CD4-positive, CD25-positive, alpha-beta regulatory T cell (primary cell): ENCODE measurements at regions not wholly inside any gene's neighbourhood (a gene's known extent, or its start where the extent isn't known, plus 50 kb on each side); places are given as distances from the start of the nearest gene placed in this dataset.
"Not testable (repeated sequence)": the region's sequence is repeated elsewhere in the genome, so short reads cannot be mapped to it uniquely, and the experiment has no call there.

Experiments used
- ATAC-seq, 2 donors: fragments of 150-1000 bp; cut with Tn5 transposase; one replicate each; pipeline ENCODE4 v1.10.0; 2021; ENCODE audit warnings: low read depth in 2 of 2, moderate number of reproducible peaks in 2 of 2, moderate library complexity in 1 of 2
- DNase-seq, 3 donors: peaks; one replicate each; pipeline versions ENCODE4 v3.0.0 to v3.0.0-alpha.2; 2012 to 2022; ENCODE audit warnings: mixed read lengths in 1 of 3
- H3K27ac ChIP-seq: one replicate; pipeline ENCODE4 v1.7.0; 2013; ENCODE audit warnings: mild to moderate bottlenecking, low read length; ENCODE audit not compliant: insufficient read depth, poor library complexity, severe bottlenecking
- H3K27me3 ChIP-seq: one replicate; pipeline ENCODE4 v1.7.0; 2013; ENCODE audit warnings: low read length; ENCODE audit not compliant: control insufficient read depth, insufficient read depth
- H3K36me3 ChIP-seq: one replicate; pipeline ENCODE4 v1.7.0; 2013; ENCODE audit warnings: mild to moderate bottlenecking, low read length, moderate library complexity; ENCODE audit not compliant: control insufficient read depth, insufficient read depth
- H3K4me1 ChIP-seq: 2 replicates; pipeline ENCODE4 v1.7.0; 2013; ENCODE audit warnings: mild to moderate bottlenecking, low read length; ENCODE audit not compliant: insufficient read depth, control insufficient read depth, poor library complexity, severe bottlenecking
- H3K4me3 ChIP-seq: one replicate; pipeline ENCODE4 v1.7.0; 2013; ENCODE audit warnings: low read depth, mild to moderate bottlenecking, low read length, moderate library complexity
- H3K9me3 ChIP-seq, 2 experiments: 1 replicate in 1 of 2; 2 replicates in 1 of 2; pipeline ENCODE4 v1.7.0; 2013; ENCODE audit warnings: low read length in 2 of 2, mild to moderate bottlenecking in 1 of 2, moderate library complexity in 1 of 2; ENCODE audit not compliant: control insufficient read depth in 2 of 2
- H3K27ac Mint-ChIP-seq, 3 donors: one replicate each; pipeline ENCODE4 v1.8.0; 2020 to 2022; ENCODE audit warnings: mild to moderate bottlenecking in 3 of 3, mixed read lengths in 3 of 3, moderate library complexity in 2 of 3
- H3K27me3 Mint-ChIP-seq: one replicate; pipeline ENCODE4 v1.8.0; 2022; ENCODE audit warnings: mild to moderate bottlenecking, mixed read lengths
- H3K36me3 Mint-ChIP-seq: one replicate; pipeline ENCODE4 v1.8.0; 2020; ENCODE audit warnings: mixed read lengths
- H3K4me1 Mint-ChIP-seq, 4 donors: one replicate each; pipeline ENCODE4 v1.8.0; 2020 to 2022; ENCODE audit warnings: mixed read lengths in 4 of 4, mild to moderate bottlenecking in 1 of 4
- H3K4me3 Mint-ChIP-seq, 4 donors: one replicate each; pipeline ENCODE4 v1.8.0; 2020 to 2022; ENCODE audit warnings: mild to moderate bottlenecking in 4 of 4, mixed read lengths in 4 of 4, moderate library complexity in 3 of 4
- H3K9me3 Mint-ChIP-seq, 7 donors: one replicate each; pipeline ENCODE4 v1.8.0; 2020 to 2022; ENCODE audit warnings: mixed read lengths in 7 of 7, mild to moderate bottlenecking in 3 of 7, moderate library complexity in 2 of 7

DNA sequence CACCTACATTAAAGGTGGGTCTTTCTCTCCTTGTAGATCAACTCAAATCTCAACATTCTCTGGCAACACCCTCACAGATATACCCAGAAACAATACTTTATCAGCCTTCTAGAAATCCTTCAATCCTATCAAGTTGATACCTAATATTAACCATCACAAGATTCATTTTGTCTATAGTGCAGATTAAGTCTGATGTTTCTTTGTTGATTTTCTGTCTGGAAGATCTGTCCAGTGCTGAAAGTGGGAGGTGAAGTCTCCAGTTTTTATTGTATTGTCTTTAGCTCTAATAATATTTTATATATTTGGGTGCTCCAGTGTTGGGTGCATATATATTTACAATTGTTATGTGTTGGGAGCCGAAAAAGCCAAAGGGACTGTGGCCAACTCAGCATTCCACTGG lies 493.9 kb upstream of the ADGRB3 start:
- H3K27me3 ChIP-seq = no peaks in the 10 kb centered on the region
- H3K27ac ChIP-seq = no peak overlapping the region
- ATAC-seq (no peak), DNase-seq (no peak)
- Mint-ChIP-seq H3K4me3 (no peak overlapping the region), H3K27me3 (no peaks in the 10 kb centered on the region), H3K36me3 (no peaks in the 10 kb centered on the region), H3K9me3 (peaks cover 6 to 24% (median 10%) of the 10 kb centered on the region in 7 donors), H3K27ac (no peak overlapping the region), H3K4me1 (peaks cover 0 to 3% (median 0%) of the 10 kb centered on the region in 4 donors)
- H3K9me3 ChIP-seq = peaks cover 0 to 11% of the 10 kb centered on the region in 2 experiments
- no peak overlapping the region for H3K4me3 ChIP-seq
- no peaks in the 10 kb centered on the region for H3K36me3 ChIP-seq
- no peaks in the 10 kb centered on the region for H3K4me1 ChIP-seq

DNA sequence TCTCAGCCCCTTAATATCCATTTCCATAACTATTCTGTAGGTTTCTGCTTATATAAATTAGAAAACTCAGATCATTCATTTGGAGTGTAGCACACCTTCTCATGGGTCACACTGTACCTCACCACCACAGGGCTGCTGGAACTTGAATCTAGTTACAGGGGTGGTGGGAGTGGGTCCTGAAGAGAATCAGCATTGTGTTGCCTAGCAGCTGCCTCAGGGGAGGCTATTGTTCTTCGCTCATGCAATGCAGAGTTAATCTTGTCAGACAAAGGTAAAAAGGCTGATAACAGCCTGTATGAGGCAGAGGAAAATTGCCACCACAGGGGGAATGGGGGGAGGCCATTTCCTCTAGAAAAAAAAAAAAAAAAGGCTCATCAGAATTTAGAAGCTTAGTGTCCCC lies 496.0 kb upstream of the ADGRB3 start:
- Mint-ChIP-seq H3K27me3 (no peaks in the 10 kb centered on the region), H3K4me1 (peaks cover 0 to 3% (median 0%) of the 10 kb centered on the region in 4 donors), H3K36me3 (no peaks in the 10 kb centered on the region), H3K4me3 (no peak overlapping the region), H3K9me3 (peaks cover 4 to 24% (median 13%) of the 10 kb centered on the region in 7 donors), H3K27ac (no peak overlapping the region)
- H3K4me1 ChIP-seq = no peaks in the 10 kb centered on the region
- no peak overlapping the region for H3K4me3 ChIP-seq
- no peak overlapping the region for H3K27ac ChIP-seq
- peaks cover 0 to 4% of the 10 kb centered on the region in 2 experiments for H3K9me3 ChIP-seq
- H3K36me3 ChIP-seq = no peaks in the 10 kb centered on the region
- DNase-seq = no peak
- no peak for ATAC-seq
- no peaks in the 10 kb centered on the region for H3K27me3 ChIP-seq

DNA sequence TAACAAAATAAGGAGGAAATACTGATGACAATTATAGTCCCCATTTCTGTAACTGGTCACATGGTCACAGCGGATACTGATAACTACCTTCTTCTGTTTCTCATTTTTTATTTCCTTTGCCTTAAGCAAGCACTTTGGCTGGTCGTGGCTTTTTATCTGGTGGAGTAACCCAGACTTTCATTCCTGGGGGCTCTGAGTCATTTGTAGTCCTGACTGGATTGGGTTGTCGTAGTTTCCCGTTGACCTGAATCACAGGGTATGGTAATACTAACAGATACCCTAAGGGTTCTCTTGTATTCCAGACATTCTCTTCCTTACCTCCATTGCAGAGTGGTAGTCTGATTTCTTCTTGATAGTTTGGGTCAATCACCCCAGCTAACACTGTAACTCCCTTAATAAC lies 500.3 kb upstream of the ADGRB3 start:
- ATAC-seq (no peak), DNase-seq (no peak)
- Histone ChIP-seq H3K36me3 (no peaks in the 10 kb centered on the region), H3K9me3 (no peaks in the 10 kb centered on the region), H3K4me3 (no peak overlapping the region), H3K4me1 (no peaks in the 10 kb centered on the region), H3K27ac (no peak overlapping the region), H3K27me3 (no peaks in the 10 kb centered on the region)
- Mint-ChIP-seq H3K9me3 (peaks cover 1 to 24% (median 12%) of the 10 kb centered on the region in 7 donors), H3K27ac (no peak overlapping the region), H3K36me3 (no peaks in the 10 kb centered on the region), H3K27me3 (no peaks in the 10 kb centered on the region), H3K4me3 (no peak overlapping the region), H3K4me1 (no peaks in the 10 kb centered on the region)

DNA sequence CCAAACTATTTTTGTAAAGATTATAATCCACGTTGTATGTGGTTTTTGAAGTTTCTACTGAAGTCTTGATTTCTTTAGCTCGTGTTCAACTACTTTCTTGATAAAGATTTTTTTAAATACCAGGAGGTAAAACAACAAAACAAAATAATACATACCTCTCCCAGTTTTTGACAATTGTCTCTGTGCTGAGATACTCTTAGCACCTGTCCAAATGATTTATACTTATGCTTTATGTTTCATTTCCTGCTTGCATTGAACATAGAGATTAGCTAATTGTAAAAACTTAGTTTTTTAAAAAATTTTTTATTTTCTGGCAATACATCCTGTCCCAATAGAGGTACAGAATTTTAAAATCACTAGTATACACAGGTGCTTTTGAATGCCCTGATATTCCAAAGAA lies 506.9 kb upstream of the ADGRB3 start:
- no peak overlapping the region for H3K27ac ChIP-seq
- Mint-ChIP-seq H3K9me3 (peaks cover 1 to 21% (median 3%) of the 10 kb centered on the region in 7 donors), H3K4me3 (no peak overlapping the region), H3K27me3 (no peaks in the 10 kb centered on the region), H3K36me3 (no peaks in the 10 kb centered on the region), H3K4me1 (no peaks in the 10 kb centered on the region), H3K27ac (no peak overlapping the region)
- no peak overlapping the region for H3K4me3 ChIP-seq
- no peaks in the 10 kb centered on the region for H3K36me3 ChIP-seq
- H3K27me3 ChIP-seq = no peaks in the 10 kb centered on the region
- DNase-seq (no peak), ATAC-seq (no peak)
- no peaks in the 10 kb centered on the region for H3K4me1 ChIP-seq
- no peaks in the 10 kb centered on the region for H3K9me3 ChIP-seq

DNA sequence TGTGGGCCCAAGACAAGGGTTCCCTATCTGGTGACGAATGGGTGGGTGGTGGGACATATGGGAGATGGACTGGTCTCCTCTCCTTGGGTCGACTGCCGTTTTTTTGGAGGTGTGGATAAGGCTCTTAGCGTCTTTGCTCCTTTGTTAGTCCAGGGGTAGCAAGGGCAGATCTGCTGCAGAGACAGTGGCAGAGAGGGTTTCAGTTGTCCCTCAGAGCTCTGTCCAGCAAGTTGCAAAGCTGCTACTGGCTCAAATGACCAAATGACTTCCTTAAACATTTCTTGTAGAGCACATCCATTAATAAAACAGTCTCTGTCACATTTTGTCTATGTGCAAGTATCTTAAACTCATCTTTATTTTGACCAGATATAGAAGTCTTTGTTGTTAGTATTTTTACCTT lies 508.0 kb upstream of the ADGRB3 start:
- no peaks in the 10 kb centered on the region for H3K36me3 ChIP-seq
- DNase-seq = no peak
- H3K4me1 ChIP-seq = no peaks in the 10 kb centered on the region
- peaks cover 1 to 22% (median 3%) of the 10 kb centered on the region in 7 donors for H3K9me3 Mint-ChIP-seq
- no peaks in the 10 kb centered on the region for H3K9me3 ChIP-seq
- no peak for ATAC-seq
- no peaks in the 10 kb centered on the region for H3K27me3 Mint-ChIP-seq
- H3K36me3 Mint-ChIP-seq = no peaks in the 10 kb centered on the region
- no peaks in the 10 kb centered on the region for H3K4me1 Mint-ChIP-seq
- no peak overlapping the region for H3K4me3 ChIP-seq
- no peak overlapping the region for H3K27ac Mint-ChIP-seq
- no peaks in the 10 kb centered on the region for H3K27me3 ChIP-seq
- H3K4me3 Mint-ChIP-seq = no peak overlapping the region
- H3K27ac ChIP-seq = no peak overlapping the region

DNA sequence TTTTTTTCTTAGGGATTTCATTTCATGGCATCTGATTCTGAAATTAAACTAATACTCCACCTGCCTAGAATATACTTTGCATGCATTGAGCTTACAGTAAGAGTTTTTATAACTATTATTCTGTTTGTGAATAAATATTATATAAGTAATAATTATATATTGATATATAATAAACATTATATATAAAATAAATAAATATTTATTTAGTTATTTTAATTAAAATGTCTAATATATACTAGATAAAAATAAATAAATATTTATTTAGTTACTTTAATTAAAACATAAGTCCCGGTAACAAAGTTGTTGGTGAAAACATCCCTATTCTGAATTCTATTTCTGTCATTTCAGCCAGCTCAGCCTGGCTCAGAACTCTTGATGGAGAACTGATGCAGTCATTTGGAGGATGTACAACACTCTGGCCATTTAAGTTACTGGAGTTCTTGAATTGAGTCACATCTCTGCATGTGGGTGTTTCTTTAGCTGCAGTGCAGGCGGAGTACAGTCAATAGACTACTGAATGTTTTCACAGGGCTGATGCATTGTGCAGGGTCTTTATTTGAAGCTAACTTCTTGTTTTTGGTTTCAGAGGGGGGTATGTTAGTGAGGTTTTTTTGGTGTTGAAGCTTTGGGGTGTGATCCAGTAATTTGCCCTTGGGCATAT lies 508.9 kb upstream of the ADGRB3 start:
- H3K27me3 ChIP-seq = no peaks in the 10 kb centered on the region
- no peak overlapping the region for H3K27ac Mint-ChIP-seq
- H3K27me3 Mint-ChIP-seq = no peaks in the 10 kb centered on the region
- DNase-seq = no peak
- no peaks in the 10 kb centered on the region for H3K36me3 Mint-ChIP-seq
- no peaks in the 10 kb centered on the region for H3K4me1 ChIP-seq
- H3K9me3 ChIP-seq = no peaks in the 10 kb centered on the region
- H3K4me3 Mint-ChIP-seq = no peak overlapping the region
- no peak for ATAC-seq
- H3K27ac ChIP-seq = no peak overlapping the region
- no peak overlapping the region for H3K4me3 ChIP-seq
- no peaks in the 10 kb centered on the region for H3K4me1 Mint-ChIP-seq
- peaks cover under 1 to 18% (median 4%) of the 10 kb centered on the region in 7 donors for H3K9me3 Mint-ChIP-seq
- no peaks in the 10 kb centered on the region for H3K36me3 ChIP-seq

DNA sequence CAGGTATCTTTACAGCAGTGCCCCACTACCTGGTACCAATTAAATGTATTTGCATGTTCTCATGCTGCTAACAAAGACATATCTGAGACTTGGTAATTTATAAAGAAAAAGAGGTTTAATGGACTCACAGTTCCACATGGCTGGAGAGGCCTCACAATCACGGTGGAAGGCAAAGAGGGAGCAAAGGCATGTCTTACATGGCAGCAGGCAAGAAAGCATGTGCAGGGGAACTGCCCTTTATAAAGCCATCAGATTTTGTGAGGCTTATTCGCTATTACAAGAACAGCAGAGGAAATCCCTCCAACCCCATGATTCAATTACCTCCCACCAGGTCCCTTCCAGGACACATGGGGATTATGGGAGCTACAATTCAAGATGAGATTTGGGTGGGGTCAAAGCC lies 512.1 kb upstream of the ADGRB3 start:
- not testable (repeated sequence) for H3K4me1 Mint-ChIP-seq, H3K27me3 Mint-ChIP-seq, H3K36me3 ChIP-seq, H3K4me3 Mint-ChIP-seq, DNase-seq, H3K4me3 ChIP-seq, H3K4me1 ChIP-seq, H3K36me3 Mint-ChIP-seq, H3K27me3 ChIP-seq, H3K27ac Mint-ChIP-seq, ATAC-seq, H3K9me3 ChIP-seq, H3K27ac ChIP-seq
- peaks cover 0 to 16% (median 5%) of the 10 kb centered on the region in 7 donors for H3K9me3 Mint-ChIP-seq

DNA sequence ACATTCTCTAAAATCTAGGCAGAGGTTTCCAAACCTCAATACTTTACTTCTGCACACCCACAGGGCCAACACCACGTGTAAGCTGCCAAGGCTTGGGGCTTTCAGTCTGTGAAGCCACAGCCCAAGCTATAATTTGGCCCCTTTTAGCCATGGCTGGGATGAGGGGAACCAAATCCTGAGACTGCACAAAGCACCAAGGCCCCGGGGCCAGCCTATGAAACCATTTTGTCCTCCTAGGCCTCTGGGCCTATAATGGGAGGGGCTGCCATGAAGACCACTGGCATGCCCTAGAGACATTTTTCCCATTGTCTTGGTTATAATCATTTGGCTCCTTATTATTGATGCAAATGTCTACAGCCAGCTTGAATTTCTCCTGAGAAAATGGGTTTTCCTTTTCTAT lies 513.0 kb upstream of the ADGRB3 start:
- H3K4me3 ChIP-seq = no peak overlapping the region
- Mint-ChIP-seq H3K4me3 (no peak overlapping the region), H3K27me3 (no peaks in the 10 kb centered on the region), H3K4me1 (no peaks in the 10 kb centered on the region), H3K36me3 (no peaks in the 10 kb centered on the region), H3K9me3 (peaks cover 0 to 10% (median 2%) of the 10 kb centered on the region in 7 donors), H3K27ac (no peak overlapping the region)
- DNase-seq (no peak), ATAC-seq (no peak)
- H3K4me1 ChIP-seq = no peaks in the 10 kb centered on the region
- H3K27ac ChIP-seq = no peak overlapping the region
- no peaks in the 10 kb centered on the region for H3K9me3 ChIP-seq
- H3K27me3 ChIP-seq = no peaks in the 10 kb centered on the region
- H3K36me3 ChIP-seq = no peaks in the 10 kb centered on the region
